GM12878 (cell line): ENCODE measurements at regions not wholly inside any gene's neighbourhood (a gene's known extent, or its start where the extent isn't known, plus 50 kb on each side); places are given as distances from the start of the nearest gene placed in this dataset.

Experiments used
- ATAC-seq: fragments of 200-7000 bp; cut with Tn5 transposase; 3 replicates; pipeline ENCODE4 v1.9.1; 2020; ENCODE audit warnings: mild to moderate bottlenecking, moderate library complexity
- BruUV-seq: library from RNA; stranded (reverse); fragments of 400-500 nt; replicated peaks from 2 replicates; lab custom pipeline; 2021; lab: Mats Ljungman, UMichigan
- CTCF ChIA-PET: fragments of 300-600 bp; sonication (Branson Sonifier 250); formaldehyde crosslinking; extraction: SDS; loops from one replicate; lab custom pipeline; 2021; ENCODE audit warnings: inconsistent platforms; lab: Yijun Ruan, JAX
- POLR2A ChIA-PET: fragments of 350-600 bp; formaldehyde crosslinking; extraction: SDS; loops from one replicate; lab custom pipeline; 2021; ENCODE audit warnings: inconsistent platforms; lab: Charles Lee
- RAD21 ChIA-PET: fragments of 300-600 bp; sonication (Branson Sonifier 250); formaldehyde crosslinking; loops from one replicate; lab custom pipeline; 2023; ENCODE audit warnings: antibody characterized with exemption; ENCODE audit not compliant: unreplicated experiment; lab: Charles Lee
- SMC1A ChIA-PET: fragments of 300-600 bp; sonication (Branson Sonifier 250); formaldehyde crosslinking; loops from one replicate; lab custom pipeline; 2023; ENCODE audit not compliant: unreplicated experiment, uncharacterized antibody; lab: Charles Lee
- DNase-seq: peaks from one replicate; pipeline ENCODE4 v3.0.0-alpha.2; 2011; ENCODE audit warnings: low read depth, low spot score
- FAIRE-seq: peaks from 3 replicates; lab custom pipeline; 2011; peaks lifted over from hg19 to GRCh38; lab: Jason Lieb, UNC
- H2AFZ ChIP-seq: 2 replicates; pipeline ENCODE4 v1.6.0; 2011; ENCODE audit warnings: low read depth, low read length, control low read depth; ENCODE audit not compliant: control insufficient read depth
- H3K27ac ChIP-seq: 2 replicates; pipeline ENCODE4 v1.5.1; 2011; ENCODE audit warnings: control low read depth; ENCODE audit not compliant: control insufficient read depth, insufficient read depth
- H3K27me3 ChIP-seq, 2 experiments: replicated peaks in 1 of 2; 2 replicates each; pipeline versions ENCODE4 v1.6.0 to v1.6.1; 2011; ENCODE audit warnings: low read length in 1 of 2; ENCODE audit not compliant: control insufficient read depth in 2 of 2, insufficient read depth in 2 of 2
- H3K36me3 ChIP-seq, 2 experiments: 2 replicates each; pipeline ENCODE4 v1.5.1; 2011; ENCODE audit warnings: low read length in 1 of 2; ENCODE audit not compliant: control insufficient read depth in 2 of 2, insufficient read depth in 2 of 2
- H3K4me1 ChIP-seq: 2 replicates; pipeline ENCODE4 v1.6.1; 2011; ENCODE audit warnings: mild to moderate bottlenecking, low read length, moderate library complexity, mixed read lengths; ENCODE audit not compliant: control insufficient read depth, insufficient read depth
- H3K4me2 ChIP-seq: 2 replicates; pipeline ENCODE4 v1.6.0; 2011; ENCODE audit warnings: control low read depth; ENCODE audit not compliant: control insufficient read depth, insufficient read depth
- H3K4me3 ChIP-seq: fragments of 200-600 bp; sonication (generic); 2 replicates; pipeline ENCODE4 v1.5.1; 2016
- H3K79me2 ChIP-seq: 2 replicates; pipeline ENCODE4 v1.6.0; 2011; ENCODE audit warnings: low read length; ENCODE audit not compliant: control insufficient read depth, insufficient read depth
- H3K9ac ChIP-seq: 2 replicates; pipeline ENCODE4 v1.8.0; 2011; ENCODE audit warnings: low read length, control low read depth, mixed read lengths; ENCODE audit not compliant: control insufficient read depth, insufficient read depth
- H3K9me3 ChIP-seq: replicated peaks from 3 replicates; pipeline ENCODE4 v1.5.1; 2011; ENCODE audit warnings: mild to moderate bottlenecking, low read length; ENCODE audit not compliant: control insufficient read depth, insufficient read depth
- H4K20me1 ChIP-seq: 2 replicates; pipeline ENCODE4 v1.6.0; 2011; ENCODE audit not compliant: control insufficient read depth, insufficient read depth
- ATF7 ChIP-seq: fragments of 450-650 bp; IDR thresholded peaks from 2 replicates; pipeline ENCODE4 v1.6.1; 2016; ENCODE audit warnings: low read depth, mild to moderate bottlenecking
- BCLAF1 ChIP-seq: fragments of 450-650 bp; IDR thresholded peaks from 2 replicates; pipeline ENCODE4 v1.6.1; 2017; ENCODE audit warnings: antibody characterized with exemption, mild to moderate bottlenecking, moderate library complexity
- CBFB ChIP-seq: IDR thresholded peaks from 2 replicates; pipeline ENCODE4 v1.6.1; 2016; ENCODE audit warnings: antibody characterized with exemption, low read depth
- MTA2 ChIP-seq: fragments of 450-650 bp; IDR thresholded peaks from 2 replicates; pipeline ENCODE4 v1.6.1; 2016; ENCODE audit warnings: low read depth, mild to moderate bottlenecking, moderate library complexity
- NR2C2 ChIP-seq: IDR thresholded peaks from 2 replicates; pipeline ENCODE4 v1.6.1; 2011; ENCODE audit warnings: borderline replicate concordance, low read depth; ENCODE audit not compliant: control insufficient read depth, insufficient read length
- SMAD1 ChIP-seq: fragments of 450-650 bp; IDR thresholded peaks from 2 replicates; pipeline ENCODE4 v1.6.1; 2018; ENCODE audit warnings: mild to moderate bottlenecking, low read depth; ENCODE audit not compliant: partially characterized antibody
- SMC3 ChIP-seq: IDR thresholded peaks from 2 replicates; pipeline ENCODE4 v1.6.1; 2011; ENCODE audit warnings: low read length, improper control_type of control experiment, borderline replicate concordance
- SREBF2 ChIP-seq: IDR thresholded peaks from 2 replicates; pipeline ENCODE4 v1.6.1; 2012; ENCODE audit warnings: mild to moderate bottlenecking, low read length
- STAT1 ChIP-seq: fragments of 450-650 bp; conservative IDR thresholded peaks from 2 replicates; pipeline ENCODE4 v1.6.1; 2014; ENCODE audit warnings: antibody characterized with exemption, mild to moderate bottlenecking
- STAT3 ChIP-seq: IDR thresholded peaks from 2 replicates; pipeline ENCODE4 v1.6.1; 2011; ENCODE audit warnings: low read depth, low read length, improper control_type of control experiment
- WRNIP1 ChIP-seq: IDR thresholded peaks from 2 replicates; pipeline ENCODE4 v1.6.1; 2011; ENCODE audit warnings: low read depth, low read length, improper control_type of control experiment, borderline replicate concordance
- WGBS: methylation state at CpG from one replicate; pipeline ENCODE4 v1.1.6; 2016; ENCODE audit warnings: low lambda C conversion rate; ENCODE audit not compliant: insufficient replicate concordance, insufficient coverage; ENCODE audit errors: missing lambda C conversion rate; 5-methylcytosine and 5-hydroxymethylcytosine counted together
- in situ Hi-C: fragments of 300-500 bp; cut with MboI; formaldehyde crosslinking; loops from 9 replicates; pipeline ENCODE4 v1.14.3; 2018; ENCODE audit warnings: mixed read lengths
- intact Hi-C: fragments of 100-400 bp; cut with micrococcal nuclease; formaldehyde crosslinking; loops from one replicate; pipeline ENCODE4 v1.14.2; 2022; ENCODE audit not compliant: unreplicated experiment
- TF ChIP-seq, protein P1 (sequence below): fragments of 450-650 bp; IDR thresholded peaks from 2 replicates; pipeline ENCODE4 v1.6.1; 2016; ENCODE audit warnings: mild to moderate bottlenecking, moderate library complexity, borderline replicate concordance
- TF ChIP-seq, protein P2 (sequence below): fragments of 450-650 bp; IDR thresholded peaks from 2 replicates; pipeline ENCODE4 v1.6.1; 2017; ENCODE audit warnings: low read depth, mild to moderate bottlenecking, moderate library complexity

- TF ChIP-seq, protein P1, sequence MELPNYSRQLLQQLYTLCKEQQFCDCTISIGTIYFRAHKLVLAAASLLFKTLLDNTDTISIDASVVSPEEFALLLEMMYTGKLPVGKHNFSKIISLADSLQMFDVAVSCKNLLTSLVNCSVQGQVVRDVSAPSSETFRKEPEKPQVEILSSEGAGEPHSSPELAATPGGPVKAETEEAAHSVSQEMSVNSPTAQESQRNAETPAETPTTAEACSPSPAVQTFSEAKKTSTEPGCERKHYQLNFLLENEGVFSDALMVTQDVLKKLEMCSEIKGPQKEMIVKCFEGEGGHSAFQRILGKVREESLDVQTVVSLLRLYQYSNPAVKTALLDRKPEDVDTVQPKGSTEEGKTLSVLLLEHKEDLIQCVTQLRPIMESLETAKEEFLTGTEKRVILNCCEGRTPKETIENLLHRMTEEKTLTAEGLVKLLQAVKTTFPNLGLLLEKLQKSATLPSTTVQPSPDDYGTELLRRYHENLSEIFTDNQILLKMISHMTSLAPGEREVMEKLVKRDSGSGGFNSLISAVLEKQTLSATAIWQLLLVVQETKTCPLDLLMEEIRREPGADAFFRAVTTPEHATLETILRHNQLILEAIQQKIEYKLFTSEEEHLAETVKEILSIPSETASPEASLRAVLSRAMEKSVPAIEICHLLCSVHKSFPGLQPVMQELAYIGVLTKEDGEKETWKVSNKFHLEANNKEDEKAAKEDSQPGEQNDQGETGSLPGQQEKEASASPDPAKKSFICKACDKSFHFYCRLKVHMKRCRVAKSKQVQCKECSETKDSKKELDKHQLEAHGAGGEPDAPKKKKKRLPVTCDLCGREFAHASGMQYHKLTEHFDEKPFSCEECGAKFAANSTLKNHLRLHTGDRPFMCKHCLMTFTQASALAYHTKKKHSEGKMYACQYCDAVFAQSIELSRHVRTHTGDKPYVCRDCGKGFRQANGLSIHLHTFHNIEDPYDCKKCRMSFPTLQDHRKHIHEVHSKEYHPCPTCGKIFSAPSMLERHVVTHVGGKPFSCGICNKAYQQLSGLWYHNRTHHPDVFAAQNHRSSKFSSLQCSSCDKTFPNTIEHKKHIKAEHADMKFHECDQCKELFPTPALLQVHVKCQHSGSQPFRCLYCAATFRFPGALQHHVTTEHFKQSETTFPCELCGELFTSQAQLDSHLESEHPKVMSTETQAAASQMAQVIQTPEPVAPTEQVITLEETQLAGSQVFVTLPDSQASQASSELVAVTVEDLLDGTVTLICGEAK, result no peak
- no peak for TF ChIP-seq WRNIP1
- TF ChIP-seq STAT3, result no peak
- no peak for TF ChIP-seq MTA2
- TF ChIP-seq SMC3, result no peak
- no peak for TF ChIP-seq ATF7
- TF ChIP-seq CBFB, result no peak
- TF ChIP-seq SMAD1, result no peak
- no peak for TF ChIP-seq NR2C2
These were observed 98.4 kb upstream of the ZNF366 start (continued) for GRCh38 chr5:72605632-72606031.

DNA sequence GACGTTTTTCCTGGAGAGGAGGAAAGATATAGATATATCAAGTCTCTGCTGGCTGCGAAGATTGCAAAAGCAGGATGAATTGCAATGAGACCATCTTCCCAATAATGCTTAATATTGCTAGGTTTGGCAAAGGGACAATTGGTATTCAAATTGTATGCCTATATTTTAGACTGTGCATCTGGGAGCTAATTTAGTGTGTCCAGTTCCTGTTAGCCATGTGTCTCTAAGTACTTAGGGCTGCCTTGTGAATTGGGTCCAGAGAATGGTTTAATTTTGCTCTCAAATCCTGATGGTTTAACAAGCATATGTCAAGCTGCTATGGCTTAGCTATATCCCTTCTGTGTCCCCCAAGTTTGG is 97.6 kb upstream of the ZNF366 start:
- H3K4me3 ChIP-seq, result no peak overlapping the region
- ATAC-seq (no peak), FAIRE-seq (no peak), DNase-seq (no peak)
- POLR2A ChIA-PET, result no interaction called here
- H3K36me3 ChIP-seq, result no peaks in the 10 kb centered on the region
- H3K9ac ChIP-seq, result no peak overlapping the region
- SMC1A ChIA-PET, result no interaction called here
- H2AFZ ChIP-seq, result no peak overlapping the region
- in situ Hi-C loops, result no loop called here
- H3K27me3 ChIP-seq, result no peaks in the 10 kb centered on the region
- H3K4me2 ChIP-seq, result no peak overlapping the region
- H4K20me1 ChIP-seq, result no peaks in the 10 kb centered on the region
- CTCF ChIA-PET, result interaction anchor here (0.9 to 1.3 kb wide), 2 partner anchors 11 to 214 kb away, joined by 3 read pairs; no protein-coding TSS in a partner anchor
- RAD21 ChIA-PET, result no interaction called here
- no peak overlapping the region for H3K27ac ChIP-seq
- intact Hi-C loops, result no loop called here
- no peaks in the 10 kb centered on the region for H3K4me1 ChIP-seq
- BruUV-seq, result no TSS peak
- no peaks in the 10 kb centered on the region for H3K79me2 ChIP-seq
- WGBS, result 45% methylated on average over 2 of the region's 2 CpGs
- no peaks in the 10 kb centered on the region for H3K9me3 ChIP-seq
- no peak for TF ChIP-seq STAT1
- TF ChIP-seq BCLAF1, result no peak
- TF ChIP-seq, protein P2, sequence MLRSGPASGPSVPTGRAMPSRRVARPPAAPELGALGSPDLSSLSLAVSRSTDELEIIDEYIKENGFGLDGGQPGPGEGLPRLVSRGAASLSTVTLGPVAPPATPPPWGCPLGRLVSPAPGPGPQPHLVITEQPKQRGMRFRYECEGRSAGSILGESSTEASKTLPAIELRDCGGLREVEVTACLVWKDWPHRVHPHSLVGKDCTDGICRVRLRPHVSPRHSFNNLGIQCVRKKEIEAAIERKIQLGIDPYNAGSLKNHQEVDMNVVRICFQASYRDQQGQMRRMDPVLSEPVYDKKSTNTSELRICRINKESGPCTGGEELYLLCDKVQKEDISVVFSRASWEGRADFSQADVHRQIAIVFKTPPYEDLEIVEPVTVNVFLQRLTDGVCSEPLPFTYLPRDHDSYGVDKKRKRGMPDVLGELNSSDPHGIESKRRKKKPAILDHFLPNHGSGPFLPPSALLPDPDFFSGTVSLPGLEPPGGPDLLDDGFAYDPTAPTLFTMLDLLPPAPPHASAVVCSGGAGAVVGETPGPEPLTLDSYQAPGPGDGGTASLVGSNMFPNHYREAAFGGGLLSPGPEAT, result no peak
- no peak for TF ChIP-seq SREBF2
